IPS-20b (cell line): ENCODE measurements at regions not wholly inside any gene's neighbourhood (a gene's known extent, or its start where the extent isn't known, plus 50 kb on each side); places are given as distances from the start of the nearest gene placed in this dataset.
A peak's percentile ranks its signal among the peaks of the same experiment; 100 is the strongest.
"Not testable (repeated sequence)": the region's sequence is repeated elsewhere in the genome, so short reads cannot be mapped to it uniquely, and the experiment has no call there.

ENCODE experiments used
- H3K27ac ChIP-seq: one replicate; pipeline ENCODE4 v1.5.1; 2013; ENCODE audit warnings: low read length
- H3K27me3 ChIP-seq: 2 replicates; pipeline ENCODE4 v1.6.1; 2013; ENCODE audit warnings: mild to moderate bottlenecking, low read length, inconsistent platforms; ENCODE audit not compliant: insufficient read depth
- H3K36me3 ChIP-seq: 2 replicates; pipeline ENCODE4 v1.6.1; 2013; ENCODE audit warnings: low read depth, mild to moderate bottlenecking, inconsistent platforms, low read length, moderate library complexity; ENCODE audit not compliant: insufficient read depth
- H3K4me1 ChIP-seq: 2 replicates; pipeline ENCODE4 v1.6.1; 2013; ENCODE audit warnings: mild to moderate bottlenecking, control low read depth, inconsistent platforms, low read length, moderate library complexity; ENCODE audit not compliant: insufficient read depth
- H3K4me3 ChIP-seq: 2 replicates; pipeline ENCODE4 v1.5.1; 2013; ENCODE audit warnings: mild to moderate bottlenecking, low read length, inconsistent platforms
- H3K9ac ChIP-seq: 2 replicates; pipeline ENCODE4 v1.6.1; 2013; ENCODE audit warnings: low read depth, mild to moderate bottlenecking, inconsistent platforms, low read length, moderate library complexity
- H3K9me3 ChIP-seq: 2 replicates; pipeline ENCODE4 v1.6.1; 2013; ENCODE audit warnings: mild to moderate bottlenecking, low read depth, low read length, inconsistent platforms; ENCODE audit not compliant: insufficient read depth

- H3K4me3 ChIP-seq, result no peak overlapping the region
These were observed 99.4 kb downstream of the HPGD start for GRCh38 chr4:174422893-174423256.

DNA sequence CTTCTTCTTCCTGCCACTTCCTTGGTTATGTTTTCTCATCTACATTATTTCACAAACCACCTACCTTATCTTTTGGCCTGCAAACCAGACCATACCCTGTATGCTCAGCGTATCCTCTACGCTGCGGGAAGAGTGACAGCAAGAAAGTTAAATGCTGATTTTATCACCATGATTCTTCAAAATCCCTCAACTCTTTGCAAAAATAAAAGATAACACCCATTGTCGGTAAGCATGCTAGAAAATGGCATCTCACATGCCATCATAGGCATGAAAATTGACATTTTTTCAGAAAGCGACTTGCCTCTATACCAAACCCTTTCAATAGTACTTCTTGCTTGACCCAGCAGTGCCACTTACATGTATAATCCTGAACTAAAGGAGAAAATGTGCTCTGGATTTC lies 102.0 kb downstream of the HPGD start:
- Histone ChIP-seq H3K27me3 (no peaks in the 10 kb centered on the region), H3K4me3 (no peak overlapping the region), H3K27ac (no peak overlapping the region), H3K36me3 (no peaks in the 10 kb centered on the region), H3K9ac (no peak overlapping the region), H3K9me3 (no peaks in the 10 kb centered on the region; the same call in 1 of the 2 replicates), H3K4me1 (no peaks in the 10 kb centered on the region)

More at GRCh38 chr4:174422893-174423256, 99.4 kb downstream of the HPGD start:
- no peaks in the 10 kb centered on the region for H3K9me3 ChIP-seq
- H3K9ac ChIP-seq, result no peak overlapping the region
- H3K36me3 ChIP-seq, result no peaks in the 10 kb centered on the region
- no peak overlapping the region for H3K27ac ChIP-seq
- H3K27me3 ChIP-seq, result no peaks in the 10 kb centered on the region
- H3K4me1 ChIP-seq, result no peaks in the 10 kb centered on the region

DNA sequence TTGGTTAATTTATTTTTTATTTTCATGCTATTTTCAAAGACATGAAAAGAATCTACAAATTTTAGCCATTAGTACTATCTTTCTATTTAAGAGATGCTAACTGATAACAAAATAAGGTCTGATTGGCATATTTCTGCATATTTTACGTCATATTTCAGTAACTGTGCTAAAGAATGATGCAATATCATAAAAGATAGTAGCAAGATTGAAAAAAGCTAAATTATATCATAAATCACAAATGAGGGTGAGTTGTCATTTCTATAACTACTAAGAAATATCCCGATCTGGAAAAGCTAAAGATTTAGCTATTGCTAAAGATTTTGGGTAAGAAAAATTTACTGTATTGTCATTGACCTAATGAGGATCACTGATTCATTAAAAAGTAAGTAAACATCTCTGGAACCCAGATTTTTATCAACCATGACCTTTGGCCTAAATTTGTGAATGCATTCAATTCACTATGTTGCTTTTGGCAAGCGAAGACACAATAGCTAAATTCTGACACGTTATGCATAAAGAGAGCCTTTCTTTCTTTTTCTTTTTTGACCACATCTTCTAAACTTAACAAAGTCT lies 103.6 kb downstream of the HPGD start:
- H3K27ac ChIP-seq, result no peak overlapping the region
- no peaks in the 10 kb centered on the region for H3K27me3 ChIP-seq
- no peak overlapping the region for H3K4me3 ChIP-seq
- no peaks in the 10 kb centered on the region for H3K4me1 ChIP-seq
- no peak overlapping the region for H3K9ac ChIP-seq
- H3K36me3 ChIP-seq, result no peaks in the 10 kb centered on the region
- no peaks in the 10 kb centered on the region; the same call in 1 of the 2 replicates for H3K9me3 ChIP-seq

DNA sequence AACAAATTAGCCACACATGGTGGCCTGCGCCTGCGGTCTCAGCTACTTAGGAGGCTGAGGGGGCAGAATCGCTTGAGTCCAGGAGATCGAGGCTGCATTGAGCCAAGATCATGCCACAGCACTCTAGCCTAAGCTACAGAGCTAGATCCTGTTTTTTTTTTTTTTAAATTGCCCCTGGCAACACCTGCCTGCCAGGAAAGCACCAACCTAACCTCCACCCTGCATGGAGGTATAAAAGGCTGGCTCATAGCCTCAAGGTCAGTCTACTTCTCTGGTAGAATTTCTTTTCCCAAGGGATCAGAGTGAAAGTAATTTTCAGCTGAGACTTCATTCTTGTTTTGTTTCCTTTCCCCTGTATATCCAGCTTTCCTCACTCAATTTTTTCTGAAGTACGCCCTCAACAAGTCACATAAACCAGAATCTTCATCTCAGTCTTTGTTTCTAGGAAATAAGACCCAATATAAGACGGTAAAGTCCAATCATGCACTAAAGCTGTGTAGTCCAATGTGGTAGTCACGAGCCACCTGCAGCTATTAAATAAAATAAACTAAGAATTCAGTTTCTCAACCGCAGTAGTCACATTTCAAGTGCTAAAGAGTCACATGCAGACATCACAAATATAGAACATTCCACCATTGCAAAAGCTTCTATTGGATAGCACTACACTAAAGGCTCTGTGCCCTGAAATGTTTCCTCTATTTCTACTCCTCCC lies 113.3 kb downstream of the HPGD start:
- Histone ChIP-seq H3K27me3 (no peaks in the 10 kb centered on the region), H3K4me1 (peaks cover 6% of the 10 kb centered on the region; the same call in 1 of the 2 replicates), H3K4me3 (no peak overlapping the region), H3K9ac (no peak overlapping the region), H3K9me3 (no peaks in the 10 kb centered on the region), H3K36me3 (no peaks in the 10 kb centered on the region), H3K27ac (no peak overlapping the region)

GRCh38 chr4:174406383-174406782 lies 115.9 kb downstream of the HPGD start:
- Histone ChIP-seq H3K27ac (no peak overlapping the region), H3K9me3 (no peaks in the 10 kb centered on the region), H3K4me1 (peaks cover 30% of the 10 kb centered on the region), H3K36me3 (no peaks in the 10 kb centered on the region), H3K9ac (no peak overlapping the region), H3K27me3 (no peaks in the 10 kb centered on the region), H3K4me3 (no peak overlapping the region)

- Histone ChIP-seq H3K4me1 (peaks cover 31% of the 10 kb centered on the region), H3K27ac (no peak overlapping the region)
These were observed 116.4 kb downstream of the HPGD start for GRCh38 chr4:174405923-174406322.

GRCh38 chr4:174404677-174405076 lies 117.6 kb downstream of the HPGD start:
- Histone ChIP-seq H3K36me3 (no peaks in the 10 kb centered on the region), H3K9ac (no peak overlapping the region), H3K27ac (no peak overlapping the region), H3K4me3 (no peak overlapping the region), H3K9me3 (no peaks in the 10 kb centered on the region), H3K27me3 (no peaks in the 10 kb centered on the region), H3K4me1 (peaks cover 35% of the 10 kb centered on the region)

More at GRCh38 chr4:174405923-174406322, 116.4 kb downstream of the HPGD start:
- Histone ChIP-seq H3K36me3 (no peaks in the 10 kb centered on the region), H3K9ac (no peak overlapping the region), H3K9me3 (no peaks in the 10 kb centered on the region), H3K4me3 (no peak overlapping the region), H3K27me3 (no peaks in the 10 kb centered on the region)

GRCh38 chr4:174403177-174403543 lies 119.1 kb downstream of the HPGD start:
- H3K36me3 ChIP-seq, result no peaks in the 10 kb centered on the region
- peaks cover 35% of the 10 kb centered on the region for H3K4me1 ChIP-seq
- H3K9me3 ChIP-seq, result no peaks in the 10 kb centered on the region
- H3K27me3 ChIP-seq, result no peaks in the 10 kb centered on the region
- no peak overlapping the region for H3K27ac ChIP-seq
- H3K4me3 ChIP-seq, result no peak overlapping the region
- no peak overlapping the region for H3K9ac ChIP-seq

- Histone ChIP-seq H3K4me3 (no peak overlapping the region), H3K27me3 (no peaks in the 10 kb centered on the region), H3K27ac (no peak overlapping the region), H3K36me3 (no peaks in the 10 kb centered on the region), H3K4me1 (peaks cover 35% of the 10 kb centered on the region), H3K9me3 (no peaks in the 10 kb centered on the region), H3K9ac (no peak overlapping the region; the same call in 1 of the 2 replicates)
These were observed 118.9 kb downstream of the CEP44 start for GRCh38 chr4:174402470-174403176.

DNA sequence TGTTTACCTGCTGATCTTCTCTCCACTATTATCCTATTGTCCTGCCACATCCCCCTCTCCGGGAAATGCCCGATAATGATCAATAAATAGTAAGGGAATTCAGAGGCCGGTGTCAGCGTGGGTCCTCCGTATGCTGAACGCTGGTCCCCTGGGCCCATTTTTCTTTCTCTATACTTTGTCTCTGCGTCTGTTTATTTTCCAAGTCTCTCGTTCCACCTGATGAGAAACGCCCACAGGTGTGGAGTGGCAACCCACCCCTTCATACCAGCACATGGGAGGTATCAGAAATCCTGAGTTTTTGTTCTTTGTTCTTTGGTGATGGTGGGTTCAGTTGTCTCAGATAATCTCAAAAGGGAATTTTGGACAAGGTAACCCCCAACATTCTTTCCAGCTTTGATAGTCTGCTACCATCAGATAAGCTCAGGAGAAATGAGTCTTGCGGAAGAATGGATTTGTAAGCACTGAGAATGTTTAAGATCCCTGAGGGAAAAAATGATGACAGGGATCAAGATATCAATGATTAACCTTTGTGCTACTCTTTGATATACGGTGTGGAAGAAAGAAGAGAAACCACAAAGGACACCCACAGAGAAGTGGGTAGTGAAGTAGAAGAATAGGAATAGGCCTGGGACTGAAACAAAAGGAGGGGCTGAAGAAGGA lies 117.9 kb downstream of the CEP44 start:
- H3K4me1 ChIP-seq, result peaks cover 35% of the 10 kb centered on the region
- no peaks in the 10 kb centered on the region for H3K27me3 ChIP-seq
- H3K36me3 ChIP-seq, result no peaks in the 10 kb centered on the region
- 0 out of 2 replicates have a peak overlapping the region, but pooled peaks have one; percentile 35 for H3K4me3 ChIP-seq
- no peak overlapping the region for H3K27ac ChIP-seq
- 0 out of 2 replicates have a peak overlapping the region, but pooled peaks have one; percentile 37 for H3K9ac ChIP-seq
- H3K9me3 ChIP-seq, result no peaks in the 10 kb centered on the region

- not testable (repeated sequence) for H3K27ac ChIP-seq, H3K27me3 ChIP-seq, H3K9me3 ChIP-seq, H3K9ac ChIP-seq, H3K36me3 ChIP-seq, H3K4me3 ChIP-seq
- peaks cover 35% of the 10 kb centered on the region for H3K4me1 ChIP-seq
These were observed 117.0 kb downstream of the CEP44 start for GRCh38 chr4:174400603-174401302.
